AML-193 (cell line): ENCODE measurements at regions not wholly inside any gene's neighbourhood (a gene's known extent, or its start where the extent isn't known, plus 50 kb on each side); places are given as distances from the start of the nearest gene placed in this dataset.
"Not testable (repeated sequence)": the region's sequence is repeated elsewhere in the genome, so short reads cannot be mapped to it uniquely, and the experiment has no call there.

Source experiments
- DNase-seq, 2 experiments: peaks; one replicate each; lab custom pipeline; 2025; lab: John Stamatoyannopoulos, UW

DNA sequence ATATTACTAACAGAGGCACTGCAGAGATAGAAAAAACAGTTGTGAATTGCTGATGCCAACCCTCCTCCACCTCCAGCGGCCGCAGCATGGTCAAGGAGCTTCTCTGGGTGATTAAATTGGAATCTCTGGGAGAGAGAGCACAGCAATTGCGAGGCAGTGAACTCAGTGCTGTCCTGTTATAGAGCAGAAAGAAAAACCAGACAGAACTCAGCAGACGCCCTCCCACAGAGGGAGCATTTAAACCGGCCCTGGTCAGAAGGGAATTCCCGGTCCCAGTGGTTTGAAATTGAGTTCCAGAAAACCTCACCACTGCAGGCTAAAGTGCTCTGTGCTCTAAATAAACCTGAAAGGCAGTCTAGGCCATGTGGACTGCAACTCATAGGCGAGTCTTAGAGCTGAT is 175.4 kb downstream of the SQOR start:
- no peak for DNase-seq

DNA sequence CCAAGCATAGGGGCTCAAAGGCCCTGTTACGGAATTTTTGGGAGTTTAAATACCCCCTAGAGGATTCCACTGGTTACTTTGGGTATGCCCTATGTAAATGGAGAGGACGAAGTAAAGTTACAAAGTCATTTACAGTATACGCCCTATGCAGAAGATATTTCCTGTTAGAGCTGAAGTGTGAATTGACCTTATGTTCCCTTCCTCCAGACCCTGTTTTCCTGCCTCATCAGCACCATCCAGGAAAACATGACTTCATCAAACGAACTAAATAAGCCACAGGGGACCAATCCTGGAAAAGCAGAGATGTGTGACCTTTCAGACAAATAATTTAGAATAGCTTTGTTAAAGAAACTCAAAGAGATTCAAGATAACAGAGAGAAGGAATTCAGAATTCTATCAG is 177.4 kb downstream of the SQOR start:
- DNase-seq, result no peak

DNA sequence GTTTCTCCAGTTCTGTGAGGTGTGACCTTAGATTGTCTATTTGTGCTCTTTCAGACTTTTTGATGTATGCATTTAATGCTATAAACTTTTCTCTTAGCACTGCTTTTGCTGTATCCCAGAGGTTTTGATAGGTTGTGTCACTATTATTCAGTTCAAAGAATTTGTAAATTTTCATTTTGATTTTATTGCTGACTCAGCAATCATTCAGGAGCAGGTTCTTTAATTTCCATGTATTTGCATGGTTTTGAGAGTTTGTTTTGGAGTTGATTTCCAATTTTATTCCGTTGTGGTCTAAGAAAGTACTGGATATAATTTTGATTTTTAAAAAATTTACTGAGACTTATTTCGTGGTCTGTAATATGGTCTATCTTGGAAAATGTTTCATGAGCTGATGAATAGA is 182.7 kb downstream of the SQOR start:
- DNase-seq, result not testable (repeated sequence)

DNA sequence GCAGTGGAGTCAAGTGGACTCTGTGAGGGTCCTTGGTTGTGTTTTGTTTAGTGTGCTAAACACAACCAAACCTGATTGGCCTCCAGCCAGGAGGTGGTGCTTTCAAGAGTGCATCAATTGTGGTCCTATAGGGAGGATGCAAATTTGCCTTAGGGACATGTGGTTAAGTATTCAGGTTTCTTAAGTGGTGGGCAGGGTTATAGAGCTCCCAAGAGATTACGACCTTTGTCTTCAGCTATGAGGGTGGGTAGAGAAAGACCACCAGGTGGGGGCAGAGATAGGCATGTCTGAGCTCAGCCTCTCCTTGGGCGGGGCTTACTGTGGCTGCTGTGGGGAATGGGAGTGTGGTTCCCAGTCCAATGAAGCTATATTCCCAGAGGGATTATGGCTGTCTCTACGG is 186.6 kb downstream of the SQOR start:
- no peak for DNase-seq

DNA sequence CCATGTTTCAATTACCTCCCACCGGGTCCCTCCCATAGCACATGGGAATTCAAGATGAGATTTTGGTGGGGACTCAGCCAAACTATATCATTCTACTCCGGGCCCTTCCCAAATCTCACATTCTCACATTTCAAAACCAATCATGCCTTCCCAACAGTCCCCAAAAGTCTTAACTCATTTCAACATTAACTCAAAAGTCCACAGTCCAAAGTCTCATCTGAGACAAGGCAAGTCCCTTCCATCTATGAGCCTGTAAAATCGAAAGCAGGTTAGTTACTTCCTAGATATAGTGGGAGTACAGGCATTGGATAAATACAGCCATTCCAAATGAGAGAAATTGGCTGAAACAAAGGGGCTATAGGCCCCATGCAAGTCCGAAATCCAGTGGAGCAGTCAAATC is 188.1 kb downstream of the SQOR start:
- not testable (repeated sequence) for DNase-seq

DNA sequence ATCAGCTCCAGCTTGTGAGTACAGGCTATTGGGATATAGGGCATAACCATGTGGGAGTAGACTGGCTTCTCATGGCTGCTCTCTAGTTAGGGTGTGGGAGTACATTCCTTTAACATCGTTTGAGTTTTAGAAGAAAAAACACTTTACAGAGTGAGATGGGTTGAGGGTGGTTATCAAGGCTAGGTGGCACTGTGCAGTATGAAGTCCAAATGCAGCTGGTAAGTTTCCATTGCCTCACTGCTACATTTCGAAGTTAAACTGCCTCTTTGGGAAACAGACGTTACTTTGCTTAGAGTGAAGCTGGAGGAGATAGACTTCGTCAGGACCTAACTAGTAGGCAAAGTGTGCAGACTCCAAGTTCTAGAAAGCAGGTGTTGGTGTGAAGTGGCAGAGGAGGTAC is 192.4 kb downstream of the SQOR start:
- no peak for DNase-seq

DNA sequence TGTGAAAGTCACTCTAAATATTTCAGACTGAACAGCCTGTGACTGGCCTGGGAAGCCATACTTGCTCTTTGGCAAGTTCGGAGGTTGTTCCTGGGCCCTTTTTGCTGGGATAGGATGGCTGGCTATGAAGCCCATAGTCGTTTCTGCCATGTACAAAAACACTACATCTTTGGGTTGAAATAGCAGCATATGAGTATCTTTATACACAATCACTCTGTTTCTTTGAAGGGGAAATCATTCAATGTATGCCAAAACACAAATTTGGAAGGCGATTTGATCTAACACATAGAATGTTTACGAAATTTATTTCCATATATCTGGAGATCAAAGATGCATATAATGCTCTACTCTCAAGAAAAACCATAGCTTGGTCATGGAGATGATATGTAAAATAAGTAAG is 192.9 kb downstream of the SQOR start:
- no peak for DNase-seq

DNA sequence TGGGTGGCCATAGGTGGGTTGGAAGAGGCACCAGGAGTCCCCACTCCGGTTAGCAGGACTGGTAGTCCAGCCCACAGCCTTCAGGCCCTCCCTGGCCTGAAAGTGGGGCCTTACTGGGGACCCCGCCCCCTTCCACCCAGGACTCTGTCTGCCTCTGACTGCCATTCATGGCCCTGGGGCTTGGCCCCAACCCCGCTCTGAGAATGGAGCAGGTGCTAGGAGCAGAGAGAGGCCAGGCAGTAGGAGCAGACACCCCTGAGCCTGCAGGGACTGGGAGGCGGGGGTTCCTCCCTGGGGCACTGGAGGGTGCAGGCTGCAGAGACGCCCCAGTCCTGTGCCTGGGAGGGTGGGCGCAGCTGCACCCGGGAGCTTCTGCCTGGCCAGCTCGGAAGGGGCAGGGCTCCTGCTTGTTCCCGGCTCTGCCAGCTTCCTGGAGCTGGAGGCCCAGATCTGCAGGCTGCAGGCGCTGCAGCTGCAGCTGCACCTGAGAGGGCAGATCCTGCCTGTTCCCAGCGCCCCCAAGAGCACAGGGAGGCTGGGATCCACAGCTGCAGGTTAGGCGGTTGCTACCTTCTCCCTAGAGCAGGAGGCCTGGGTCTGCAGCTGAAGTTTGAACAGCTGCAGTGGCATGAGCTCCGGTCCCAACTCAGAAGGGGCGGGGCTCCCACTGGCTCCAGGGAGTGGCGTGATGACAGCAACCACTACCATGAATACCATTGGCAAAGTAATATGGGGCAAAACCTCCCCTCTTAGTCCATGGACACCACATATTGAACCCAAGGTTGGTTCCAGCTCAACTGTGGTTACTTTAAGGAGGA is 194.7 kb downstream of the SQOR start:
- no peak for DNase-seq

DNA sequence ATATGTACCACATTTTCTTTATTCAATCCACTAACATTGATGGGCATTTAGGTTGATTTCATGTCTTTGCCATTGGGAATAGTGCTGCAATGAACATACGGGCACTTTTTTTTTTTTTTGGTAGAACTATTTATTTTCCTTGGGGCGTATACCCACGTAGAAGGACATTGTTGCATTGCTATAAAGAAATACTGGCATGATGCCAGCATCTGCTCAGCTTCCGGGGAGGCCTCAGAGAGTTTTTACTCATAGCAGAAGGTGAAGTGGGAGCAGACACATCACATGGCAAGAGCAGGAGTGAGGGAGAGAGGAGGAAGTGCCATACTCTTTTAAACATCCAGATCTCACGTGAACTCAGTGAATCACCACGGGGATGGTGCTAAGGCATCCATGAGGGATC is 197.0 kb downstream of the SQOR start:
- no peak for DNase-seq

DNA sequence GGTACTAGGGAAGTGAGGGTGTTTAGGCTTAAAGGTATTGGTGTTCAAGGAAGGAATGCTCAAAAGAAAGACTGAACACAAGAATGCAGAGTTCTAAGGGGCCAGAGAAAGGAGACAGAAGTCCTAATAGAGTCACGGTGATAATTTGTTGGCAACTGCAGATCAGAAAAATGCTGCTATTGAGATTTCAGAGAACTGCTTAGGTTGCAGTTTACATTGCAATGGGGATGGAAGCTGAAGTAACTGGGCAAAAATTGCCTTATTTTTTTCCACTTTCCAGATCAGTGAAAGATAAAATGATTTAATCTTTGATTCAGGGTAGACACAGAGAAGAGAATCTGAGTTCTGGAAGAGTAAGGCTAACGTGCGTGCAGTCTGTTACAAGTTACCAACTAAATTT is 199.8 kb downstream of the SQOR start:
- DNase-seq, result no peak

DNA sequence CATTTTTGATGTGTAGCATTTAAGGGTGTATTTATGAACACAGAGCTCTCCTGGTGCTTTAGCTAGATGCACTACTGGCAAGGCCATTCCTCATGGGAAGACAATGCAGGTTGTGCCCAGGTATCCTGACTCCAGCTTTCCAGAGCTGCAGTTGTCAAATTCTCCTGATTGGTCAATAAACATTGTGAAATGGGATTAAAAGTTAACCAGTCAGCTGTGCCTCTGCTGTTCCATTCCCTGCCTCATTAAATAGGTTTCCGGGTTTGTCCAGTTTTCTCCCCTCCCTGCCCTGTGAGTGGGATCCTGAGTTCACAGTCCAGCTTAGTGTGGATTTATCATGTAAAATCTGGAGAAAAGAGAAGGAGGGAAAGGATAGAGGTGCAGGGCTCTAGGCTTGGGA is 207.3 kb downstream of the SQOR start:
- DNase-seq, result no peak

DNA sequence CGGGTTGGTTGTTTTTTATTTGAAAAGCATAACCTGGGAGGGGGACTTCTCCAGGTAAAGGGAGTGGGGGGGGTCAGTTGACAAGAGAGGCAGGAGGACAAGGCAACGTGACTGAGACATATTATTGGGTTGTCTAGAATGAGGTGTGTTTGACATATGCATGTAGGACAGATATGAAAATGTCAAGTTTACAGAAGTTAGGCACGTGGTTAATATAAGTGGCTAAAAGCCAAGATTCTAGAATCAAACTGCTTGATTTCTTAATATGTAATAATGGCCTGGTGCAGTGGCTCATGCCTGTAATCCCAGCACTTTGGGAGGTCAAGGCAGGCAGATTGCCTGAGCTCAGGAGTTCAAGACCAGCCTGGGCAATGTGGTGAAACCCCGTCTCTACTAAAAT is 212.8 kb downstream of the SQOR start:
- DNase-seq, result no peak

DNA sequence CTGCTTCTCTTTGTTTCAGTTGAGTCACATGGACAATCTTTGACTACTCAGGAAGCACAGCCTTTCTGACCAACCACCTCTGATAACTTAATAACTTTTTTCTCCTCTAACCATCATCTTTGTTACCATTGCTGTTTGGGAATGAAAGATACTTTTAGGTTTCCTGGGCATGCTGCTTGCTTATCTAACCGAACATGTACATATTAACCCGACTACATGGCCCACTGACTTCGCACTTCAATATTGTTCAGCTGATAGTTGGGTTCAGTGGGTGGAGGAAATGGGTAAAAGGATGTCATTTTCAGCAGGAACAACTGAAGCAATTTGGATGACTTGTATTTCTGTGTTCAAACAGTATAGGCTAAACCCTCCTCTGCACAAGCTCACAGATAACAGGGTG is 214.3 kb downstream of the SQOR start:
- no peak for DNase-seq

DNA sequence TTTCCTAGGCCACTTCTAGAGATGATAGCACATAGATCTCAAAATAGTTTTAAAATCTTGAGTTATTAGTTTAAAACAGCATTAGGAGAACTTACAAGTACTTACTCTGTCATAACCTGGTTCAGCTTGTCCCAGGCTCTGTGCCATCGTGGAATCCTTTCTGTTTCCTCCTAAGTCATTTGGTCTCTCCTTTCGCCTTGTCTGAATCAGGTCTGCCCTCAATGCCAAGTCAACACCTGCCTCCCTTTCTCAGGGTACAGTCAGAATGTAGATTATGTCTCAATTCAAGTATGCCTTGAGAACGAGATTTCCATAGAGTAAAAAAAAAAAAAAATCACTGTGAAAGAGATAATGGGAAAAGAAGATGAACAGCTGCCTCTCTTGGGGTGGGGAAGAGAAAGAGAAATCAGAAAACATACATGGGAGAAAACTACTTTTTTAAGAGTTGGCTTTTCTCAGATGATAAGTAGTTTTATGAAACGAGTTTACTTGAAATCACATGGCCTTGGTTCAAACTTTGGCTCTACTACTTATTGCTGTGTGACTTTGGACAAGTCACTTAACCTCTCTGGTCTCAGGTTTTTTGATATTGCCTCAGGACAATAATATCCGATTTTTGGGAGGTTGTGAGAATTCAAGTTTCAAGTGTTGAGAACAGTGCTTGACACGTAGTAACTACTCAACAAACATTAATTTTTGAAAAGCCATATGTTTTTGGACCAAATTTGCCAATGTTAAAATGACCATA is 219.8 kb downstream of the SQOR start:
- no peak for DNase-seq

DNA sequence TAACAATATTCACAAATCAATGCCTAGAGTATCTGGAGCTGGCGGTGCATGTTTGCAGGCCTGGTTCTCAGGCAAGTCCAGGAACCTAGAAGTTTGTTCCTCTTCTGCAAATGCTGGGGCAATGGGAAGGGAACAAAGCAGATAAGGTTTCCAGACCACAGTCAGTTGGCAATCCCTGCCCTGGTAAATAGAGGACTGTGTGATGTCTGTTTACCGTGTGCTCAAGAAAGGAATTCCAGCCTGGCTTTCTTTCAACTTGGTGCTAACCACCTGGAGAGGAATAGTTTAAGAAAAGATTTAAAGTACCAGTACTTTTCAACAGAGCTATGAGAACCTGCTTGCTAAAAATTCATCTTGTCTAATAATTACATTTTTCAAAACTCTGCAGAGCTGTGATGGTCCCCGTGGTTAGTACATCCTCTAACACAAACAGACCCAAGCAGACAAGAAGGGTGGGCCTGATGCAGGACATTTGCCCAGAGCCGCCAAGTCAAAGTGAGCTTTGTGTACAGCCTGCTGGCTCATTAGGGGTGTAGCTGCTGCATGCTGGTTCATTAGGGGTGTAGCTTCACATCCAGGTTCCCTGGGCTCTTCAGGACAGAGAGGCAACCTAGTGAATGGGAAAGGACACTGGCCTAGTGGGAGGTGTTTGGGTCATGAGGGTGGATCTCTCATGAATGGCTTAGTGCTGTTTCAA is 220.5 kb downstream of the SQOR start:
- no peak for DNase-seq

DNA sequence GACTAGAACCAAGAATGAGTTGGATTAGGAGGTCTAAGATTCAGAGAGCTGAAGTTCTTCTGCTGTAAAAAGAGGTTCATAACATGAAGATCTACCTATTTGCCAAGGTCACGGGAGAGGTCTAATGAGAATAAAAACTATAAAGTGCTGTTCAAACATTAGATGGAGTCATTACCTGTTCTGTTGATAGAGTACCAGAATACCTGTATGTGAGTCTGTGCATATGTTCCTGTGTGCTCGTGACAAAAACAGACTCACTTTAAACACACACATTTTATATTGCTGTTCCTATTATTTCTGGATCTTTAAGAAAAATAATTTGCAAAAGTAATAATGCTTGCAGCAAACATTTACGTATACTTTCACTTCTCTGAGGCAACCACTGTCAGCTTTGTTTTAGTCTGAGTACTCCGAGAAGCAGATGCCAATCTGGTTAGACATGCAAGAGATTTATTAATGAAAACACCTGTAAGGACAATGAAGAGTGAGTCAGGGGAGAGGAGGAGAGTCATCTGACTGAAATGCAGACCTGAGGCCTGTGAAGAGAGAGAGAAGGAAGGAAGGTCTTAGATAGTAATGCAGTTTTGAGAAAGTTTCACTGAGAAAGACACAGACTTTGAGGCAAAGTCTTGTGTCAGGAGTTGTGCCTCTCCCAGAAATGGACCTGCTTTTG is 221.2 kb downstream of the SQOR start:
- no peak for DNase-seq

DNA sequence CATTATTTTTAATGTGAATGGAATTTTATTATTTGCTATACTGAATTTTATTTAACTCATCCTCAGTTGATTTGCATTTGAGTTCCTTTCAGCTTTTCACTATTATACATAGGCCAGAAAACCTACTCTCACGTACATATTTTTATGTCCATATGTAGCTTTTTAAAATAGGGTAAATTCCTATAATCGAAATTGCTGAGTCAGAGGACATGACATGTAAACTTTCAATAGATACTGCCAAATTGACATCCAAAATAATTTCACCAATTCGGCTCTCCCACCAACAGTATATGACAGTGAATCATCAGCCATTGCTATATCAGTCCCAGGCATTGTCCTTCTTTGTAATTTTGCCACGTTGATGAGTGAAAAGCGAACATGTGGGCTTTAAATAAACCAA is 222.5 kb downstream of the SQOR start:
- DNase-seq, result no peak

DNA sequence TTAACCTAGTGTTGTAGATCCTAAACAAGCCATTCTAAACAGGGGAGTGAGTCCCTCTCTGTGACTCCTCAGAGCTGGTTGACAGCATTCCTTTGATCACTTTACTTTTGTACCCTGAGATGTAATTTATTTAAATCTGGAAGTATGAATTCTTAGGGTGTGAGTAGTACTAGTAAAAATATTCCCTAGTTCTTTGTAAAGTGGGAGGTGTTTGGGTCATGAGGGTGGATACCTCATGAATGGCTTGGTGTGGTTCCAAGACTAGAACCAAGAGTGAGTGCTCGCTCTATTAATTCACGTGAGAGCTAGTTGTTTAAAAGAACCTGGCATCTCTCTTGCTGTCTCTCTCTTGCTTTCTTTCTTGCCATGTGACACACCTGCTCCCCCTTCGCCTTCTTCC is 223.7 kb downstream of the SQOR start:
- DNase-seq, result no peak

DNA sequence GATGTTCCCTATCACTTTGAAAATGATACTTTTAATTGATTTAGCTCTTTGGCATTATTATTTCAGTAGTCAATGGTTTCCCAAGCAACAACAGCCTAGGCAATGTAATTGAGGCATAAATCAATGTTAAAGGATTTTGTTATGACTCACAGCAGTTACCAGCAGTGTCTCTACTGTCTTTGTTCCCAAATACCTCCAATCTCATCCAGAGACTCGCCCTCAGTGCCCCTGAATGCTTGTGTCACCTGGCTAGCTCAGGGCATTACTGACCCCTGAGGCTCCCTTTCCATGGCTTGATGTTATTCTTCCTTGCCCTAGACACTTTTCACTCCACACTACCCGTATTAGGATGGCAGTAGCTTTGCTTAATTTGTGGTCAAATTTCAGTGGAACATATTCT is 227.2 kb downstream of the SQOR start:
- no peak for DNase-seq

DNA sequence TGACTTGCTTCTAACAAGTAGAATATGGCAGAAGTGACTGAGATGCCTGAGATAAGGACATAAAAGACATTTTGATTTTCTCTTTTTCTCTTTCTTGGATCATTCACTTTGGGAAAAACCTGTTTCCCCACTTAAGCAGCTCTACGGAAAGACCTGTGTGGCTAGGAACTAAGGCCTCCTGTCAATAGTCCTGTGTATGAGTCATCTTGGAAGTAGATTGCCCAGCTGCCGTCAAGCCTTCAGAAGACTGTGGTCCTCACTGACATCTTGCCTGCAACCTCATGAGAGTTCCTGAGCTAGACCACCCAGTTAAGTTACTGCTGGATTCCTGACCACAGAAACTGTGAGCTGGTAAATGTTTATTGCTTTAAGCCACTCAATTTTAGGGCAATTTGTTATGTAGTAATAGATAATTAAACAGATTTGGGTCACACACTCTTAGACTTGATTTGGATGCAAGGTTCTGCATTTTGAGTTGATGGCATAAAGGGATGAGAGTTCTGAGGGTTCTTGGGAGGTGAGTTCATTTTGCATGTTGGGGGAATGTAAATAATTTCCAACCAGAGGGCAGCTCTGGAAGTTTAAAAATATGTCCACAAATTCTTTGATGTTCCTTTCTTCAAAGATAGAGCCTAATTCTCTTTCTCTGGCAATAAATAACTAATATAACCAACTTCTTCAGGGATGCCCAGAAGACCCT is 229.2 kb downstream of the SQOR start:
- DNase-seq, result no peak

DNA sequence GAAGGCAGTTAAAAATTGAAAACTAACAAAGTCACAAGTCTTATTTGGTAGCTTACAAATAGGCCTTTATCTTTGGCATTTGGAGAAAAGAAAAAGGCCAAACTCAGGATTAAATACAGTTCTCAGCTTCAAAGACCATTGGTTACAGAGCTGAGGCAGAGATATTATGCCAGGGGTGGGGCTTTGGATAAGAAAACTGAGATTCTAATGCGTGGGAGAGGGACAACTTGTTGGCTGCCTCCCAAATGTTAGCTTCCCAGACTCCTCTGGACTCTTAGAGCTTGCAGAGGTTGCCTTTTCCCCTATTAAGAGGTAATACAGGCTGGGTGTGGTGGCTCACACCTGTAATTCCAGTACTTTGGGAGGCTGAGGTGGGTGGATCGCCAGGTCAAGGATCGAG is 231.8 kb downstream of the SQOR start:
- no peak for DNase-seq

DNA sequence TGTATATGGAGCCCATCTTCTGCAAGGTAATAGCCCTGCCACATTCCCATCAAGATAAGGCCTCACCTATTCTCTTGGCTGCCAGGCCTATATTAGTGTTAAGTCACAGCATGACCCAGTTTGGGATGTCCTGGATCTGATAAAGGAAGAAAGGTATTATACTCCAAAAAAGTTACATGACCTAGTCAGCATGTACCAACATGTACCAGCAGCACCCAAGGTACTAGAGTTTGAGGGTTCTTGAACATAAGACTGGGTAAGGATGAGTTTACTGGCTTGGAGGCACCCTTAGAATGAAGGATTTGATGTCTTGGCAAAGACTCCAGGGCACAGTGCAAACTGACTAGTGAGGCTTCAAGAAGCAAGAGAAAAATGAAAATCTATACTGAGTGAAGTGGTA is 232.5 kb downstream of the SQOR start:
- no peak for DNase-seq
